IMR-90 (cell line): ENCODE measurements at regions not wholly inside any gene's neighbourhood (a gene's known extent, or its start where the extent isn't known, plus 50 kb on each side); places are given as distances from the start of the nearest gene placed in this dataset.

Experiments
- ATAC-seq: fragments of 200-7000 bp; cut with Tn5 transposase; 2 replicates; pipeline ENCODE4 v1.9.1; 2020; ENCODE audit warnings: low read depth, mild to moderate bottlenecking, moderate library complexity
- BruUV-seq: library from RNA; stranded (reverse); fragments of 400-500 nt; replicated peaks from 2 replicates; lab custom pipeline; 2021; lab: Mats Ljungman, UMichigan
- CTCF ChIA-PET: fragments of 300-600 bp; formaldehyde crosslinking; extraction: SDS; loops from one replicate; lab custom pipeline; 2021; ENCODE audit warnings: antibody characterized with exemption; lab: Yijun Ruan, JAX
- POLR2A ChIA-PET: fragments of 300-600 bp; sonication (Branson Sonifier 250); formaldehyde crosslinking; loops from one replicate; lab custom pipeline; 2022; ENCODE audit warnings: antibody characterized with exemption; ENCODE audit not compliant: unreplicated experiment; lab: Charles Lee
- DNase-seq: peaks from one replicate; pipeline ENCODE4 v3.0.0; 2013
- H2AFZ ChIP-seq: replicated peaks from 2 replicates; pipeline ENCODE3; 2013; ENCODE audit warnings: low read length, mild to moderate bottlenecking; ENCODE audit not compliant: poor library complexity
- H2AK5ac ChIP-seq: 2 replicates; pipeline ENCODE4 v1.6.1; 2013; ENCODE audit warnings: low read depth, low read length, inconsistent platforms
- H2AK9ac ChIP-seq: replicated peaks from 2 replicates; pipeline ENCODE3; 2013; ENCODE audit warnings: mild to moderate bottlenecking, low read depth, low read length, moderate library complexity; ENCODE audit not compliant: poor library complexity
- H2BK120ac ChIP-seq: 2 replicates; pipeline ENCODE4 v1.6.1; 2013; ENCODE audit warnings: low read depth, low read length, inconsistent platforms
- H2BK15ac ChIP-seq: 3 replicates; pipeline ENCODE4 v1.6.1; 2013; ENCODE audit warnings: low read depth, low read length, inconsistent platforms
- H2BK20ac ChIP-seq: 2 replicates; pipeline ENCODE4 v1.6.1; 2013; ENCODE audit warnings: low read depth, mild to moderate bottlenecking, inconsistent platforms, low read length, moderate library complexity
- H2BK5ac ChIP-seq: 2 replicates; pipeline ENCODE4 v1.6.1; 2013; ENCODE audit warnings: mild to moderate bottlenecking, low read depth, low read length, inconsistent platforms; ENCODE audit not compliant: poor library complexity, severe bottlenecking
- H3K14ac ChIP-seq: replicated peaks from 2 replicates; pipeline ENCODE4 v1.6.1; 2013; ENCODE audit warnings: low read depth, low read length, inconsistent platforms
- H3K18ac ChIP-seq: 2 replicates; pipeline ENCODE4 v1.6.1; 2013; ENCODE audit warnings: low read depth, low read length, control low read depth
- H3K23ac ChIP-seq: 2 replicates; pipeline ENCODE4 v1.6.1; 2013; ENCODE audit warnings: low read depth, low read length, inconsistent platforms
- H3K27ac ChIP-seq: 2 replicates; pipeline ENCODE4 v1.5.1; 2013; ENCODE audit warnings: mild to moderate bottlenecking, control low read depth, low read length; ENCODE audit not compliant: insufficient read depth
- H3K27me3 ChIP-seq: 2 replicates; pipeline ENCODE4 v1.6.1; 2013; ENCODE audit warnings: low read length; ENCODE audit not compliant: control insufficient read depth, insufficient read depth
- H3K36me3 ChIP-seq: 2 replicates; pipeline ENCODE4 v1.6.1; 2013; ENCODE audit warnings: low read length, mixed read lengths; ENCODE audit not compliant: control insufficient read depth, insufficient read depth
- H3K4ac ChIP-seq: 2 replicates; pipeline ENCODE4 v1.6.1; 2013; ENCODE audit warnings: low read depth, low read length, inconsistent platforms
- H3K4me1 ChIP-seq: 2 replicates; pipeline ENCODE4 v1.6.1; 2013; ENCODE audit warnings: low read length, mixed read lengths; ENCODE audit not compliant: control insufficient read depth, insufficient read depth
- H3K4me2 ChIP-seq: 2 replicates; pipeline ENCODE4 v1.6.1; 2013; ENCODE audit warnings: low read depth, mild to moderate bottlenecking, control low read depth, low read length, moderate library complexity
- H3K4me3 ChIP-seq: 2 replicates; pipeline ENCODE4 v1.5.1; 2013; ENCODE audit warnings: low read depth, mild to moderate bottlenecking, control low read depth, low read length, moderate library complexity; ENCODE audit not compliant: insufficient read depth
- H3K56ac ChIP-seq: 2 replicates; pipeline ENCODE4 v1.6.1; 2013; ENCODE audit warnings: low read length, inconsistent platforms; ENCODE audit not compliant: insufficient read depth; ENCODE audit errors: extremely low read depth
- H3K79me1 ChIP-seq, 2 experiments: 2 replicates each; pipeline ENCODE4 v1.6.1; 2013; ENCODE audit warnings: low read length in 2 of 2, inconsistent platforms in 1 of 2, low read depth in 1 of 2
- H3K9ac ChIP-seq: 2 replicates; pipeline ENCODE4 v1.6.1; 2013; ENCODE audit warnings: low read depth, low read length, control low read depth
- H3K9me1 ChIP-seq: 2 replicates; pipeline ENCODE4 v1.6.1; 2013; ENCODE audit warnings: low read length, inconsistent platforms; ENCODE audit not compliant: insufficient read depth
- H3K9me3 ChIP-seq: 2 replicates; pipeline ENCODE4 v1.6.1; 2013; ENCODE audit warnings: low read length; ENCODE audit not compliant: control insufficient read depth, insufficient read depth
- H4K20me1 ChIP-seq: 2 replicates; pipeline ENCODE4 v1.6.1; 2013; ENCODE audit warnings: low read length, inconsistent platforms; ENCODE audit not compliant: insufficient read depth
- H4K5ac ChIP-seq: 2 replicates; pipeline ENCODE4 v1.6.1; 2013; ENCODE audit warnings: mild to moderate bottlenecking, low read depth, low read length, control low read depth
- H4K8ac ChIP-seq, 2 experiments: 2 replicates each; pipeline ENCODE4 v1.6.1; 2013; ENCODE audit warnings: low read depth in 2 of 2, low read length in 2 of 2, control low read depth in 1 of 2, inconsistent platforms in 1 of 2
- H4K91ac ChIP-seq: 2 replicates; pipeline ENCODE4 v1.6.1; 2013; ENCODE audit warnings: low read depth, low read length, inconsistent platforms; ENCODE audit not compliant: insufficient read depth
- BHLHE40 ChIP-seq: fragments of 150-350 bp; IDR thresholded peaks from 2 replicates; pipeline ENCODE4 v1.6.1; 2016; ENCODE audit warnings: mild to moderate bottlenecking, low read depth, low read length
- CEBPB ChIP-seq: IDR thresholded peaks from 2 replicates; pipeline ENCODE4 v1.6.1; 2012; ENCODE audit warnings: low read depth, low read length, improper control_type of control experiment
- CHD1 ChIP-seq: IDR thresholded peaks from 2 replicates; pipeline ENCODE4 v1.6.1; 2012; ENCODE audit warnings: low read depth, low read length, improper control_type of control experiment
- FOS ChIP-seq: fragments of 150-350 bp; IDR thresholded peaks from 2 replicates; pipeline ENCODE4 v1.6.1; 2016; ENCODE audit warnings: low read depth, low read length
- MAFK ChIP-seq: IDR thresholded peaks from 2 replicates; pipeline ENCODE4 v1.6.1; 2012; ENCODE audit warnings: low read depth, low read length, improper control_type of control experiment
- MAZ ChIP-seq: IDR thresholded peaks from 2 replicates; pipeline ENCODE4 v1.6.1; 2012; ENCODE audit warnings: low read depth, mild to moderate bottlenecking, low read length, improper control_type of control experiment, moderate library complexity, borderline replicate concordance
- MXI1 ChIP-seq: IDR thresholded peaks from 2 replicates; pipeline ENCODE4 v1.6.1; 2012; ENCODE audit warnings: low read depth, mild to moderate bottlenecking, low read length, moderate library complexity, borderline replicate concordance
- NFE2L2 ChIP-seq: fragments of 150-350 bp; IDR thresholded peaks from 2 replicates; pipeline ENCODE4 v1.6.1; 2016; ENCODE audit warnings: low read depth, mild to moderate bottlenecking, low read length
- POLR2A ChIP-seq: IDR thresholded peaks from 2 replicates; pipeline ENCODE4 v1.6.1; 2012; ENCODE audit warnings: mild to moderate bottlenecking, low read depth, low read length
- RAD21 ChIP-seq: IDR thresholded peaks from 2 replicates; pipeline ENCODE4 v1.6.1; 2012; ENCODE audit warnings: low read length, improper control_type of control experiment
- RCOR1 ChIP-seq: IDR thresholded peaks from 2 replicates; pipeline ENCODE4 v1.6.1; 2012; ENCODE audit warnings: mild to moderate bottlenecking, low read length, improper control_type of control experiment; ENCODE audit not compliant: insufficient replicate concordance
- RFX5 ChIP-seq: IDR thresholded peaks from 2 replicates; pipeline ENCODE4 v1.8.0; 2012; ENCODE audit warnings: low read depth, mild to moderate bottlenecking, low read length, moderate library complexity
- SMC3 ChIP-seq: fragments of 150-350 bp; IDR thresholded peaks from 2 replicates; pipeline ENCODE4 v1.6.1; 2016; ENCODE audit warnings: low read depth, mild to moderate bottlenecking, antibody characterized with exemption, low read length, moderate library complexity
- USF2 ChIP-seq: fragments of 150-350 bp; IDR thresholded peaks from 2 replicates; pipeline ENCODE4 v1.6.1; 2017; ENCODE audit warnings: mild to moderate bottlenecking, antibody characterized with exemption, low read length, low read depth
- WGBS, 2 experiments: methylation state at CpG; one replicate each; pipeline versions ENCODE4 v1.1.5 to v1.1.7; 2013; ENCODE audit warnings: missing lambda C conversion rate in 2 of 2; ENCODE audit not compliant: insufficient read length in 1 of 2; ENCODE audit errors: extremely low coverage in 2 of 2; 5-methylcytosine and 5-hydroxymethylcytosine counted together
- dilution Hi-C: fragments of 300-500 bp; cut with HindIII; formaldehyde crosslinking; loops from one replicate; pipeline ENCODE4 v1.14.3; 2018; ENCODE audit warnings: low sequenced_read_pairs; ENCODE audit not compliant: unreplicated experiment
- in situ Hi-C: fragments of 300-500 bp; cut with MboI; formaldehyde crosslinking; loops from 3 replicates; pipeline ENCODE4 v1.14.3; 2019; ENCODE audit warnings: low sequenced_read_pairs, inconsistent platforms, mixed read lengths
- intact Hi-C: fragments of 100-400 bp; cut with micrococcal nuclease; formaldehyde crosslinking; loops from 2 replicates; pipeline ENCODE4 v1.10.0; 2022
- TF ChIP-seq, protein P1 (sequence below): fragments of 150-350 bp; IDR thresholded peaks from 2 replicates; pipeline ENCODE4 v1.6.1; 2016; ENCODE audit warnings: low read depth, mild to moderate bottlenecking, low read length, moderate library complexity, borderline replicate concordance
- TF ChIP-seq, protein P2 (sequence below): conservative IDR thresholded peaks from 2 replicates; pipeline ENCODE4 v1.5.1; 2012; ENCODE audit warnings: mild to moderate bottlenecking, low read depth, low read length, improper control_type of control experiment

DNA sequence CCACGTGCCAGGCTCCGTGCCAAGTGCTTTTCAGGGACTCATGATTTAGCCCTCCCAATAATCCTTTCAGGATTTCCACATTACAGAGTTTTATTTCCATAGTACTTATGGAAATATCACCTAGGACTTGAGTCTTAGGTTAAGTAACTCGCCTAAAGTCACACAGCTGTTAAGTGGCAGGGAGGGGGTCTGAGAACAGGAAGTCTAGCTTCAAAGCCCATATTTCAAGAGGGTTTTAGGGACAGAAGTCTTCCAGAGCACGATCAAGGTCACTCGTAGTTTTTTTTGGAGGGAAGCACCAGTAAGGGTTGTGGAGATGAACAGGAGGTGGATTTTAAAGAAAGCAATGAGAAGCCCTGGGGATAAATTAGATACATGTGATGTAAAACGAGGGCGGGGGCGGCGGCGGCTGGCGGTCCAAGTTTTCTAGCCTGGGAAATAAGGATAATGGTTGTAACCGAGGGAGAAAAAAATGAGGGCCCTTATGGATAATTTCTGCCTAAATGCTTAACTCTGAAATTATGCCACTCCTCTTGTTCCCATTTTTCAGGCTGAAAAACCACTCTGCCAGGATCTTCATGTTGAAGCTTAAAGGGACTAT lies 192.6 kb upstream of the FOXN3 start:
- Histone ChIP-seq H3K79me1 (peaks cover 35 to 50% of the 10 kb centered on the region in 2 experiments), H3K23ac (no peak overlapping the region), H4K8ac (no peak overlapping the region), H3K9me3 (peaks cover 2% of the 10 kb centered on the region; the same call in 1 of the 2 replicates), H4K91ac (no peak overlapping the region), H3K27me3 (no peaks in the 10 kb centered on the region), H2AFZ (no peak overlapping the region), H3K18ac (no peak overlapping the region), H2AK5ac (no peak overlapping the region), H4K5ac (no peak overlapping the region), H2BK20ac (no peak overlapping the region), H3K14ac (no peak overlapping the region), H2BK5ac (no peak overlapping the region), H3K9me1 (no peaks in the 10 kb centered on the region), H2BK120ac (no peak overlapping the region), H2BK15ac (no peak overlapping the region), H3K4me3 (no peak overlapping the region), H3K27ac (no peak overlapping the region), H2AK9ac (no peak overlapping the region), H3K56ac (no peak overlapping the region), H3K4me2 (no peak overlapping the region), H3K4ac (no peak overlapping the region), H3K36me3 (peaks cover 2% of the 10 kb centered on the region; the same call in 1 of the 2 replicates), H4K20me1 (no peaks in the 10 kb centered on the region; the same call in 1 of the 2 replicates), H3K9ac (no peak overlapping the region), H3K4me1 (peaks cover 2% of the 10 kb centered on the region; the same call in 1 of the 2 replicates)
- POLR2A ChIA-PET = no interaction called here
- no TSS peak for BruUV-seq
- intact Hi-C loops (loop anchor here (10.0 kb wide), 1 partner anchor 205 kb away; no protein-coding TSS in a partner anchor), in situ Hi-C loops (loop anchor here (10.0 kb wide), 1 partner anchor 185 kb away; no protein-coding TSS in a partner anchor), dilution Hi-C loops (no loop called here)
- 95% methylated on average over 7 of the region's 12 CpGs; no CpG with 5 or more reads in 1 of the 2 experiments for whole genome bisulfite sequencing, 2 experiments
- ATAC-seq (no peak), DNase-seq (no peak)
- CTCF ChIA-PET = no interaction called here
- TF ChIP-seq USF2 (no peak), BHLHE40 (no peak), MAFK (no peak), RAD21 (no peak), CEBPB (no peak), SMC3 (no peak), POLR2A (no peak), MAZ (no peak), RCOR1 (no peak), NFE2L2 (no peak), RFX5 (no peak), FOS (no peak), CHD1 (no peak), MXI1 (no peak)
- TF ChIP-seq, protein P1, sequence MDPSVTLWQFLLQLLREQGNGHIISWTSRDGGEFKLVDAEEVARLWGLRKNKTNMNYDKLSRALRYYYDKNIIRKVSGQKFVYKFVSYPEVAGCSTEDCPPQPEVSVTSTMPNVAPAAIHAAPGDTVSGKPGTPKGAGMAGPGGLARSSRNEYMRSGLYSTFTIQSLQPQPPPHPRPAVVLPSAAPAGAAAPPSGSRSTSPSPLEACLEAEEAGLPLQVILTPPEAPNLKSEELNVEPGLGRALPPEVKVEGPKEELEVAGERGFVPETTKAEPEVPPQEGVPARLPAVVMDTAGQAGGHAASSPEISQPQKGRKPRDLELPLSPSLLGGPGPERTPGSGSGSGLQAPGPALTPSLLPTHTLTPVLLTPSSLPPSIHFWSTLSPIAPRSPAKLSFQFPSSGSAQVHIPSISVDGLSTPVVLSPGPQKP = no peak
- TF ChIP-seq, protein P2, sequence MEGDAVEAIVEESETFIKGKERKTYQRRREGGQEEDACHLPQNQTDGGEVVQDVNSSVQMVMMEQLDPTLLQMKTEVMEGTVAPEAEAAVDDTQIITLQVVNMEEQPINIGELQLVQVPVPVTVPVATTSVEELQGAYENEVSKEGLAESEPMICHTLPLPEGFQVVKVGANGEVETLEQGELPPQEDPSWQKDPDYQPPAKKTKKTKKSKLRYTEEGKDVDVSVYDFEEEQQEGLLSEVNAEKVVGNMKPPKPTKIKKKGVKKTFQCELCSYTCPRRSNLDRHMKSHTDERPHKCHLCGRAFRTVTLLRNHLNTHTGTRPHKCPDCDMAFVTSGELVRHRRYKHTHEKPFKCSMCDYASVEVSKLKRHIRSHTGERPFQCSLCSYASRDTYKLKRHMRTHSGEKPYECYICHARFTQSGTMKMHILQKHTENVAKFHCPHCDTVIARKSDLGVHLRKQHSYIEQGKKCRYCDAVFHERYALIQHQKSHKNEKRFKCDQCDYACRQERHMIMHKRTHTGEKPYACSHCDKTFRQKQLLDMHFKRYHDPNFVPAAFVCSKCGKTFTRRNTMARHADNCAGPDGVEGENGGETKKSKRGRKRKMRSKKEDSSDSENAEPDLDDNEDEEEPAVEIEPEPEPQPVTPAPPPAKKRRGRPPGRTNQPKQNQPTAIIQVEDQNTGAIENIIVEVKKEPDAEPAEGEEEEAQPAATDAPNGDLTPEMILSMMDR = no peak
